NOMO-1 treated with DMSO at 0.1 percent for 48 hours (cell line): ENCODE measurements at regions not wholly inside any gene's neighbourhood (a gene's known extent, or its start where the extent isn't known, plus 50 kb on each side); places are given as distances from the start of the nearest gene placed in this dataset.

ENCODE experiments used
- DNase-seq: peaks from one replicate; lab custom pipeline; 2025; ENCODE audit not compliant: unreplicated experiment; lab: John Stamatoyannopoulos, UW

DNA sequence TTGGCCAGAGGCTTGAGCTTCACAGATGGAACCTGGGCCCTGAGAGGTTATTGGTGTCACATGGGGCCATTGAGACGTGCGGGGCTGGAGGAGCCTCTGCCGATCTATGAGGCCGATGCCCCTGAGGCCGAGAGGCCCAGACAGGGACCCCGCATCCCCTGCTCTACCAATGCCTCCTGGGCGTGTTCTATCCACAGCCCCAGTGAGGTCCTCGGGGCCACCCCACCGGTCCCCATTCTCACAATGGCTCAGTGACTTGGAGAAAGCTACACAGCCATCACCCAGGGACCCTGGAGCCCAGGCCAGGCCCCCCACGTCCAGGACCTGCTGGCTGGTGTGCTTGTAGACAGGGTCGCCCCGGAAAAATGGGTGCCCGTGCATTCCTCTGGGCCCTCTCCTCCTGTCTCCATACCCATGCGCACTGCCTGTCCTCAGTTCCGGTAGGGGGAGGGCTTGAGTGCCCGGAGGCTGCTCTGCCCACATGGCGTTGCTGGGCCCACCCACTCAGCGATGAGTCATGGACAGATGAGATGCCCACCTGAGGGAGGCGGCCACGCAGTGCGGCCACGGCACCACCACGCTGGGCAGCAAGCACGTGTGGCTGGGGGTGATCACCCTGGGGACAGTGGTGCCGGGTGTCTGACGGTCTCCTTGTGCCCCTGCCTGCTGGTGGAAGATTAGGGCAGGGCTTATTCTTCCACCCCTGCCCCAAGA lies 1224.7 kb downstream of the BRD1 start:
- DNase-seq: no peak

GRCh38 chr22:48600681-48601080 lies 1227.0 kb downstream of the BRD1 start:
- no peak for DNase-seq

- no peak for DNase-seq
Measured at GRCh38 chr22:48600171-48600570, 1227.5 kb downstream of the BRD1 start.

- DNase-seq: no peak
Measured at GRCh38 chr22:48599346-48599745, 1228.3 kb downstream of the BRD1 start.

DNA sequence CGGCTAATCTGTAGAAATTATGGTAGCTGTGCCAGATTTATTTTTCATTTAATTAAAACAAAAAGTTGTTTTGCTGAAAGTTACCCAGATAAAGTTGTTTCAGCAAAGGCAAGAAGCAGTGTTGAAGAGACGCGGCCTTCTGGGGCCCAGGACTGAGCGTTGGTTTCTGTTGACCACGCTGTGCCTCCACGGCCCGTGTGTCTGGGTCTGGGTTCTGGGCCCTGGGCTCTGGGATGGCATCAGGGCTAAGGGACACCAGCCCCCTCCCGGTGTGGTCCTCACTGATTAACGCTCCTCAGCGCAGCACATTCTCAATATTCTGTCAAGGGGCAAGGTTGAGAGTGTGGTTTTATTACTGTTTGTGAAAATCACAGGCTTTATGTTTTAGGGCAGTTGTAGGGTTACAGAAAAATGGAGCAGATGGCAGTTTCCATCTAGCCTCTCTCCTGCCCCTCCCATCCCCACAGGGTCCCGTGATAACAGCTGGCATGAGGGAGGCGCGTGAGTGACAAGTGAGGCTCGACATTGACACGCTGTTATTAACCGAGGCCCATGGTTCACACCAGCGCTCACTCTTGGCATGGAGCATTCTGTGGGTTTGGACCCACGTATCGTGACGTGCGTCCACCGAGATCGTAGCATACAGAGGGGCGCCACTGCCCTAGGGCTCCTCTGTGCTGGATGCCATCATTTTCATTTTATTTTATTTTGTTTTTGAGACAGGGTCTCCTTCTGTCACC lies 1231.4 kb downstream of the BRD1 start:
- no peak for DNase-seq

- DNase-seq: no peak
Measured at GRCh38 chr22:48595511-48595905, 1232.2 kb downstream of the BRD1 start.

- no peak for DNase-seq
Measured at GRCh38 chr22:48594757-48595510, 1232.7 kb downstream of the BRD1 start.

- DNase-seq: no peak
Measured at GRCh38 chr22:48594016-48594756, 1233.5 kb downstream of the BRD1 start.

DNA sequence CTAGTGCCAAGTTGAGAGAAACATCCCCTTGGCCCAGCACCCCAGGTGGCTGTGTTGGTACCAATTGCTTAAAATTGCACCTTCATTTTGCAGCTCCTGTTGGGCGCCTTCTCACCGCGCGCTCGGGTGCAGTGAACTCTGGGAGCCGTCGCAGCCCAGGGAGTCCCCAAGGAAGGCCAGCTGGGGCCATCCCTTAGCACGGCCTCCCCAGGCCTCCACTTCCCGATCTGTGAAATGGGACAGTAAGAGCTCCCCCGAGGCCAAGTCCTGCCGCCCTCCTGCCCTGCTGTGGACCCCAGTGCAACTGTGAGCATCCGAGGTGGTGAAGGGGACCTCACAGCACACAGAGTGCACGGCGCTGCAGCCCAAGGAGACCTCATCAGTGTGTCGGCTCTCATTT lies 1234.1 kb downstream of the BRD1 start:
- DNase-seq: no peak

- no peak for DNase-seq
Measured at GRCh38 chr22:48592931-48593330, 1234.7 kb downstream of the BRD1 start.

DNA sequence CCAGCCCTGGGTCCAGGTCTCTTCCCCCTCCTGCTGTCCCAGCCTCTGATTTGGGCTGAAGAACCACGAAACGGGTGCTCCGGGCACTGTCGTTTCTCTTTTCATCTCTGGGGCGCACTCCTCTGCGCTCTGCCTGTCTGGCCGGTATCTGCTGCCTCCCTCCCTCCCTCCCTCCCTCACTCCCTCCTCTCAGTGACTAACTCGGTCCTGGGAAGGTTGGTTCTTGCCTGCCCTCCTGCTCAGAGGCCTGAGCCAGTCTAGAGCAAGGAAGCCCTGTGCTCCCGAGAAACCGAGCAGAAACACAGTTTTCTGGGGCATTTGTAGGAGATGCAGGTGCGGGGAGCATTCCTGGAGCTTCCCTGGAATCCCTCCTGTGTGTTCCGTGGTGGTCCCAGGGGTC lies 1235.2 kb downstream of the BRD1 start:
- no peak for DNase-seq

GRCh38 chr22:48592066-48592345 lies 1235.7 kb downstream of the BRD1 start:
- DNase-seq: no peak

DNA sequence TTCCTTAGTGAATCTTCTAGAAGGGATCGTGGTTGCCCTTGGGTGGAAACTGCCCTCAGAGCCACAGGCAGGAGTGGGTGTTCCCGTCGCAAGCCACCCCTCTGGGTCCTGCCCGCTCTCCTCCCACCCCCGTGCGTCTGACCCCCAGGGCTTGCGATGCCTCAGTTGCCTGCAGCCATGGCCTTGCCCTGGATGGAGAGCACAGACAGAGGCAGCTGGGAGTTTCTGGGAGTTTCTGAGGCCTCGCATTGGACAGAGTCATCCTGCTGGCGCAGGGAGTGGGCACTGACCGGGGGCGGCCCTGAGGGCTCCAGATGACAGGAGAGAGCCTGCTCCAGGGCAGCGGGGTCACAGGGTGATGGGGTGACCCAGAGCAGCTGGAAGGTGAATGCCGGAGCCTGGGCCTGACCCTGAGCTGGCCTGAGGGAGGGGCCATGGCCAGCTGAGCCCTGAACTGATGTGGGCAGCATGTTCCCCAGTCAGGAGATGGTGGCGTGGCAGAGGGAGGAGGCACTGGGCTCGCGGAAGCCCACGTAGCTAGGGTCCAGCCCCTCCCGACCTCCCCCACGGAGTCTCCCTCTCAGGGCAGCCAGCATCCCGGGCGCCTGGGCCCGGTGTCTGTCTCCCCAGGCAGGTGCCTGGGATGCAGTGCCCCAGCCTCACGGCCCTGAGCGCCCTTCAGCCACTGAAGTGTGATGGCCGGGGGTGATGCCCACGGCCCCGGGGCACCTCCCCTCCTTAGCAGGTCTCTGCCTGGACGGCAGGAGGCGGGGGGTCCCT lies 1236.2 kb downstream of the BRD1 start:
- DNase-seq: no peak

DNA sequence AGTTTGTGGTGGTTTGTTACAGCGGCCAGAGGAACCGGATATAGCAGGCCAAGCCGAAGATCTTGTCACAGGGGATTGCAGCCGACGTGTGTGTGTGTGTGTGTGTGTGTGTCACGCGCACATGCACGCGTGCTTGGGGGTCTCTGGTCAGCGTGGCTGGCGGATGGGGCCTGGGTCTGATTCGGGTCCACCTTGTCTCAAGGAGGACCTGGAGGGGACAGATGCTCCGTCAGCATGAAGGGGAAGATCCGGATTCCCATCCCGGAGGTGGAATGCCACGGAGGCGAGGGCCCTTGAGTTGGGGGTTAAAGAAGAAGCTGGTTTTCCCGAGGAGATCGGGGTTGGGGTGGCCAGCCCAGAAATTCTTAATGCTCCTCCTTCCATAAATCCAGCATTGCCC lies 1237.8 kb downstream of the BRD1 start:
- DNase-seq: no peak

GRCh38 chr22:48588878-48589450 lies 1238.7 kb downstream of the BRD1 start:
- DNase-seq: no peak

GRCh38 chr22:48588151-48588877 lies 1239.4 kb downstream of the BRD1 start:
- no peak for DNase-seq

DNA sequence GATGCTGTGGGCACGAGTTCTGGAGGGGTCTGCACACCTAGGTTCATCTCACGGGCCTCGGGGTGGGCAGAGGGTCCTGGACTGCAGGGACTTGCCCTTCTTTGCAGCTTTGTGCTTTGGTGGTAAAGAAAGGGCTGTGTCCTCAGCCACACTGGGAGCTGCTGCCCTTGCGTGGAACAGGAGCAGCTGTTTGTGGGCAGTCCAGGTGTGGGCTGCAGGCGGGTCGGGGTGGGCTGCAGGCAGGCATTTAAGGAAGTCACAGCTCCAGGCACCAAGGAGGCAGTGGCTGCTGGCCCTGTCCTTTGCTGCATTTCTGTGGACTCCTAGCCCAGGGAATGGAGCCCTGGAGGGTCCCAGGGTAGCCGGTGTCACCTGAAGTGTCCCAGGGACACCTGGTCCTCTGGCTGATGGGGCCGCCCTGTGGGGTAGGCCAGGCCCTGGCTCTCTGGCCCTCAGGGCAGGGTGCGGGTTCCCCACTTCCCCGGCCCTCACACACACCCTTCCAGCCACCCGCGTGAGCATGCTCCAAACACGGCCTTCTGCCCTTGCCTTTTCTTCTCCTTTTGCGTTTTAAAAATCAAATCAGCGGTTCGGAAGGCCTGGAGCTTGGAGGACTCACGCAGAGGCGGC lies 1240.3 kb downstream of the BRD1 start:
- DNase-seq: no peak

DNA sequence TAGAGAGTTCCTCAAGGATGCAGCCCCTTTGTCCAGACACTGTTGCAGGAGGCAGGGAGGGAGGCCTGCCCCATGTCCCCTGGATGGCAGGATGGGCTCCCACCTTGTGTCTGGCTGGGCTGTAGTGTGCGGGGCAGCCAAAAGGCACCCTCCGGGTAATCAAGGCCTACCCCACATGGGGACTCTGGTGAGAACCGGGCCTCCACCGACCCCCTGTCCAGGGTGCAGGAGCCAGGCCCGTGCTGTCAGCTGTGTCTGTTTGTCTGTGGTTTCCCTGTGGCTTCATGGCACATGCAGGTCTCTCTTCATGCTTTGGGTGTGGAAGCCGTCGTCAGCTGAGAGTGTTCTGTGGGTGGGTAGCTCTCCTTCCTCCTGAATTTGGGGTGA lies 1240.9 kb downstream of the BRD1 start:
- DNase-seq: no peak
